Activated CD4-positive, alpha-beta T cell treated with anti-CD3 and anti-CD28 coated beads, Interleukin-2, amount 50 U/mL, for 24 hours (primary cell): ENCODE measurements at regions not wholly inside any gene's neighbourhood (a gene's known extent, or its start where the extent isn't known, plus 50 kb on each side); places are given as distances from the start of the nearest gene placed in this dataset.
"Not testable (repeated sequence)": the region's sequence is repeated elsewhere in the genome, so short reads cannot be mapped to it uniquely, and the experiment has no call there.

Source experiments
- DNase-seq, 2 donors: peaks; one replicate each; pipeline ENCODE4 v3.0.0-alpha.2; 2020; ENCODE audit warnings: low read depth in 1 of 2, low spot score in 1 of 2

DNA sequence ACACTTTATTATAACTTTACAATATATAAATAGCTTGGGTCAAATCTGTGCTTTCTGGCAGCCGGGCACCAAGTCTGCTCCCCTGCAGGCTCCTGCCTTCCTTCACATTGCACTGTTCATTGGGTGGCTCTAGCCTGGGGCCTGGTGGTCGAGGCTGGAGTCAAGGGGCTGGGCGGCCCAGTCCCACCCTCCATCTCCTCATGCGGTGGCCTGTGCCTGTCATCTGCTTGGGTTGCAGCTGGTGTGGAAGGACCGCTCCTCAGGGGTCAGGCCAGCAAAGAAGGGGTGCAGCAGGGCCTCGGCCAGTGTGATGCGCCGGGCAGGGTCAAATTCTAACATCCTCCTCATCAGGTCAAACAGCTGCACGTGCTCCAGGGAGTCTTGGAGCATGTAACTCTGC lies 106.7 kb upstream of the SLC24A2 start:
- DNase-seq: not testable (repeated sequence)

DNA sequence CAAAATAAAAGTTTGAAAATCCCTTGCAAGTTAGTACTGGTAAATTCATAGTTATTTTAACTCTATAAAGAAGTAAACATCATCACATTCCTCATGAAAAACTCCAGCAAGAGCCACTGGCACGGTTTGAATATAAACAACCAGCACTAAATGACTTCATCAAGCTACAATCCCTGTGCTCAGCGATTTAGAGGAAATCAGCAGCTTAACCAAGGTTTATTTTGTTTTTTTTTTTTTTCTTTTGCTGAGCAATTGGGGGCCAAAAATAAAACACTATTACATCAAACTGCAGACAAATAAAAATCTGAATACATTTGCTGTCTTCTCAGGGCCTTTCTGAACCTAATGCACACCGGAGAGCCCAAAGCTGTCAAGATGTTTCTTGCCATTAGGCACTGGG lies 106.2 kb upstream of the SLC24A2 start:
- DNase-seq: no peak

DNA sequence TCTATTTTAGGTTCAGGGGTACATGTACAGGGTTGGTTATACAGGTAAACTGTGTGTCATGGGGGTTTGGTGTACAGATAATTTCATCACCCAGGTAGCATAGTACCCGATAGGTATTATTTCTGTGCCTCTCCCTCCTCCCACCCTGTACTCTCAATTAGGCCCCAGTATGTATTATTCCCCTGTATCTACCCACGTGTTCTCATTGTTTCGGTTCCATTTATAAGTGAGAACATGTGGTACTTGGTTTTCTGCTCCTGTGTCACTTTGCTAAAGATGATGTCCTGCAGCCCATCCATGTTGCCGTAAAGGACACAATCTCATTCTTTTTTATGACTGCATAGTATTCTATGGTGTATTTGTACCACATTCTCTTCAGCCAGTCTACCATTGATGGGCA lies 96.8 kb upstream of the SLC24A2 start:
- no peak for DNase-seq

DNA sequence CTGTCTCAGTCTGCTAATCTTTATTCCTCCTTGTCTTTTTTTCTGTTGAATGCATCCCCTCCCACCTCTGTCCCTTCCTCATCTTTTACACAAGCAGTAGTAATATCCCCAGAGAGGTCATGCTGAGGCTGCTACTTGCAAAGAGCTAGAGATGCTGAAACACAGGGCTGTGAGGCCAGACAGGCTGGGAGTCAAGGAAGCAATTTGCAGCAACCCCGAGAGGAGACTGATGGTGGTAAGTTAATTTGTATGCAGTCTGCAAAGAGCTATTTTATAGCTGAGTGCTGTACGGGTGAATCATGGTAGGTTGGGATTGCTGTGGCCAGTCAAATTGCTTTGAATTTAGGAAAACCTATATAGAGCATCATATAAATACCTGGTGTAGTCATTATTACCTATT lies 90.2 kb upstream of the SLC24A2 start:
- DNase-seq: no peak

DNA sequence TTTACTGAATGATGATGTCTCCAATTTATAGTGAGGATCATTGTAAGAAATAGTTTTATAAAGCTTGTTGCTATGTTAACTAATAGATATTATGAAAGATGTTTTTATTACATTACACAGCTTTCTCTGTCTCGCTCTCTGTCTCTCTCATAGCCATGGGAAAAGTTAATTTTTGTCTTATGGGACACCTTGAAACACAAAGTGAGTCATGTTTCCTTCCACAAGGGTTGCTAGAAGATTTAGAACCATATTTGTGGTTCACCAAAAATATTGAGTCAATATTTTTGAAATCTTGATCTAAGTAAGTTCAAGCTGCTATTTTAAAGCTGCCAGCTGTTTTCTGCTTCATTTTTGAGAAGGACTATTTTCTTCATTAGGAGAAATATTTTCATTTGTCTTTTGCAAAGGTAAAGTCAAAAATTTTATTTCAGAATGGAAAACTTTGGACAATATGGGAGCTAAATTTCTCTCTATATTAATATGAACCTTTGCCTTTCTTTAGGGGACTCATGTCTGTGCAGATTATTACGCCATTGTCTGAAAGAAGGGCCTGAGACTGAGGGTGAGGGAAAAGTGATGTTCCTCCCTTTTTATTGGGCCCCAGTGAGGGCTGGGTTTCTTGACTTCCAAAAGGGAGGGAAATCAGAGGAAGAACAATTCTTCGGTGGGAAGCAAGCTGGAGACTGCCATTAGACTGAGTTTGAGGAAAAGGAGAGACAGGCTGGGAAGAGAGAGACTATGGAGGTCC lies 87.9 kb upstream of the SLC24A2 start:
- DNase-seq: no peak

DNA sequence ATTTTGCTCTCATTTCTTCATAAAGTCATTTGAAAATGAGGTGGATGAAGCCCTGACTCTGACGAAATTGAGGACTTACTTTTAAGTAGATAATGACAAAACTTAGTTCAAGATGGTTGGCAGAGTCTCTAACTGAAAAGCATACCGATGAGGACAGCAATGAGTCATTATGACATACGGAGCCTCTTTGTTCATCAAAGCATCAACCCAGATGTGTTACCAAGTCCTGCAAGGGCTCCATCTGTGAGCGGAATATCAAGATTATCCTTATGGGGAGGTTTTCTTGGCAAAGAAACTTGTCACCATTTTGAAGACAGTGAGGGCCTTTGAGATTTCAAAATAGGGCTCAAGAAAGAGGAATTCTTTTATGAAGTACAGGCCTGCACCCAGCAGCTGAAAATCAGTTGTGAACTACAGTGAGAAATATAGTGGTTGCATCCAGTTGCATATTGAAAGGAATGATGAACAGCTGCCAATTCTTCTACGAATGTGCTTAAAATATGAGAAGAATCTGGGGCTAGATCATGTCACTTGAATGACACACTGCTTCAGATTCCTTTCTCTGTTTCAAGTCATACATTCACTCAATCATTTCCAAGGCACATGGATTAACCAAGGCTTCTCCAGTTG lies 86.6 kb upstream of the SLC24A2 start:
- no peak for DNase-seq

DNA sequence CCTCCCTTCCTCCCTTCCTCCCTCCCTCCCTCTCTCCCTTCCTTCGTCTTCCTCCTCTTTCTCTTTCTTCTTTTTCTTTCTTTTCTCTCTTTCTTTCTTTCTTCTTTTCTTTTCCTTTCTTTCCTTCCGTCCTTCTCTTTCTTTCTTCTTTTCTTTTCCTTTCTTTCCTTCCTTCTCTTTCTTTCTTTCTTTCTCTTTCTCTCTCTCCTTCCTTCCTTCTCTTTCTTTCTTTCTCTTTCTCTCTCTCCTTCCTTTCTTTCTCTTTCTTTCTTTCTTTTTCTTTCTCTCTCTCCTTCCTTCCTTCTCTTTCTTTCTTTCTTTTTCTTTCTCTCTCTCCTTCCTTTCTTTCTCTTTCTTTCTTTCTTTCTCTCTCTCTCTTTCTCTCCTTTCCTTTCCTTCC lies 84.4 kb upstream of the SLC24A2 start:
- not testable (repeated sequence) for DNase-seq

DNA sequence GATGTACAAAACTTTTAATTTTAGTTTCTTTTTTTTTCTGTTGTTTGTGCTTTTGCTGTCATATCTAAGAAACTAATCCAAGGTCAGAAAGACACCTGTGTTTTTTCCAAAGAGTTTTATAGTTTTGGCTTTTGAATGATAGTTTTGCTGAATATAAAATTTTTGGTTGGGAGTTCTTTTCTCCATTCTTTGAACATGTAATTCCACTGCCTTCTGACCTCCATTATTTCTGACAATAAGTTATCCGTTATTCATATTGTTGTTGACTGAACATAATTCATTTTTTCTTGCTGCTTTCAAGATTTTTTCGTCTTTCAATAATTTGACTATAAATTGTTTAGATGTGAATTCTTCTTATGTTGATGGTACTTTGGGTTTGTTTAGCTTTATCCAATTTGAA lies 82.2 kb upstream of the SLC24A2 start:
- no peak for DNase-seq

DNA sequence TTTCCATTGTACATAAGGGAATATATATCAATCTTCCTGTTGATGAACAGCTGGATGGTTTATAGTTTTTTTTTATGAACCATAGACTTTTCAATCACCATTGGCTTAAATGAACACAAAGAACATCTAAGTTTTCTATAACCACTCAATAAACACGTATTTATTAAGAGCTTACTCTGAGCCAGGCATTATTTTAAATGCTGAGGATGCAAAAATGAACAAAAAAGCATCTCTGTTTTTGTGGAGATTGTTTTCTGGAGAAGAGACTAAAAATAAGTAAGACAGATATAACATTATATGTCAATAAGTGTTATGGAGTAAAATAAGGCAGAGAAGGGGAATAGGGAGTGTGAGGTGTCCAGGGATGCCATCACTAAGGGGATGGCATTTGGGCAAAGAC lies 52.1 kb upstream of the SLC24A2 start:
- DNase-seq: no peak
